ENCODE measurements at regions not wholly inside any gene's neighbourhood (a gene's known extent, or its start where the extent isn't known, plus 50 kb on each side); places are given as distances from the start of the nearest gene placed in this dataset.

DNA sequence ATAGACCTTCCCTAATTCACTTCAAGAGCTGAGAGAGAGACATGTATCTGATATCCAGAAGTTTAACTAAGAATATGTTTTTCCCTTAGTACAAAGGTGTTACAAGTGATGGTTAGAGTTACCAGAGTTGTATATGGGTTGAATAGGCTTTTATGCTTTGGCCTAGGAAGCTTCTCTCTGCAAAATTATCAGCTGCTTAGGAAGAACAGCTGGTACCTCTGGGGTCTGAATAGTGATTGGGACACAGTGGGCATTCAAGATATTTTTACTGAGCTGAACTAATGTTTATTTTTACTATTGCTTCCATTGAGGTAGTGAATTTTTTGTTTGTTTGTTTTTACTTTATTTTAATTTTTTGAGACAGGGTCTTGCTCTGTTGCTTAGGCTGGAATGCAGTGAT lies 67.6 kb upstream of the BASP1 start:
- TF ChIP-seq POLR2AphosphoS5 (IDR thresholded peaks at IDR 0.05; ENCODE audit: low read depth) = no peak
- TF ChIP-seq, protein P1, sequence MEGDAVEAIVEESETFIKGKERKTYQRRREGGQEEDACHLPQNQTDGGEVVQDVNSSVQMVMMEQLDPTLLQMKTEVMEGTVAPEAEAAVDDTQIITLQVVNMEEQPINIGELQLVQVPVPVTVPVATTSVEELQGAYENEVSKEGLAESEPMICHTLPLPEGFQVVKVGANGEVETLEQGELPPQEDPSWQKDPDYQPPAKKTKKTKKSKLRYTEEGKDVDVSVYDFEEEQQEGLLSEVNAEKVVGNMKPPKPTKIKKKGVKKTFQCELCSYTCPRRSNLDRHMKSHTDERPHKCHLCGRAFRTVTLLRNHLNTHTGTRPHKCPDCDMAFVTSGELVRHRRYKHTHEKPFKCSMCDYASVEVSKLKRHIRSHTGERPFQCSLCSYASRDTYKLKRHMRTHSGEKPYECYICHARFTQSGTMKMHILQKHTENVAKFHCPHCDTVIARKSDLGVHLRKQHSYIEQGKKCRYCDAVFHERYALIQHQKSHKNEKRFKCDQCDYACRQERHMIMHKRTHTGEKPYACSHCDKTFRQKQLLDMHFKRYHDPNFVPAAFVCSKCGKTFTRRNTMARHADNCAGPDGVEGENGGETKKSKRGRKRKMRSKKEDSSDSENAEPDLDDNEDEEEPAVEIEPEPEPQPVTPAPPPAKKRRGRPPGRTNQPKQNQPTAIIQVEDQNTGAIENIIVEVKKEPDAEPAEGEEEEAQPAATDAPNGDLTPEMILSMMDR (conservative IDR thresholded peaks at IDR 0.05; ENCODE audit: low read depth in 2 of 2) = no peak
- no peak for TF ChIP-seq ZNF114 (CRISPR knock-in tag; IDR thresholded peaks at IDR 0.05)
- no peak for TF ChIP-seq EZH2phosphoT487 (IDR thresholded peaks at IDR 0.05; ENCODE audit: unreplicated experiment)
- TF ChIP-seq EZH2 (IDR thresholded peaks at IDR 0.05; ENCODE audit: low read depth, unreplicated experiment) = no peak
- TF ChIP-seq, protein P2, sequence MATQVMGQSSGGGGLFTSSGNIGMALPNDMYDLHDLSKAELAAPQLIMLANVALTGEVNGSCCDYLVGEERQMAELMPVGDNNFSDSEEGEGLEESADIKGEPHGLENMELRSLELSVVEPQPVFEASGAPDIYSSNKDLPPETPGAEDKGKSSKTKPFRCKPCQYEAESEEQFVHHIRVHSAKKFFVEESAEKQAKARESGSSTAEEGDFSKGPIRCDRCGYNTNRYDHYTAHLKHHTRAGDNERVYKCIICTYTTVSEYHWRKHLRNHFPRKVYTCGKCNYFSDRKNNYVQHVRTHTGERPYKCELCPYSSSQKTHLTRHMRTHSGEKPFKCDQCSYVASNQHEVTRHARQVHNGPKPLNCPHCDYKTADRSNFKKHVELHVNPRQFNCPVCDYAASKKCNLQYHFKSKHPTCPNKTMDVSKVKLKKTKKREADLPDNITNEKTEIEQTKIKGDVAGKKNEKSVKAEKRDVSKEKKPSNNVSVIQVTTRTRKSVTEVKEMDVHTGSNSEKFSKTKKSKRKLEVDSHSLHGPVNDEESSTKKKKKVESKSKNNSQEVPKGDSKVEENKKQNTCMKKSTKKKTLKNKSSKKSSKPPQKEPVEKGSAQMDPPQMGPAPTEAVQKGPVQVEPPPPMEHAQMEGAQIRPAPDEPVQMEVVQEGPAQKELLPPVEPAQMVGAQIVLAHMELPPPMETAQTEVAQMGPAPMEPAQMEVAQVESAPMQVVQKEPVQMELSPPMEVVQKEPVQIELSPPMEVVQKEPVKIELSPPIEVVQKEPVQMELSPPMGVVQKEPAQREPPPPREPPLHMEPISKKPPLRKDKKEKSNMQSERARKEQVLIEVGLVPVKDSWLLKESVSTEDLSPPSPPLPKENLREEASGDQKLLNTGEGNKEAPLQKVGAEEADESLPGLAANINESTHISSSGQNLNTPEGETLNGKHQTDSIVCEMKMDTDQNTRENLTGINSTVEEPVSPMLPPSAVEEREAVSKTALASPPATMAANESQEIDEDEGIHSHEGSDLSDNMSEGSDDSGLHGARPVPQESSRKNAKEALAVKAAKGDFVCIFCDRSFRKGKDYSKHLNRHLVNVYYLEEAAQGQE (IDR thresholded peaks at IDR 0.05; ENCODE audit: unreplicated experiment) = no peak
- TF ChIP-seq, protein P3, sequence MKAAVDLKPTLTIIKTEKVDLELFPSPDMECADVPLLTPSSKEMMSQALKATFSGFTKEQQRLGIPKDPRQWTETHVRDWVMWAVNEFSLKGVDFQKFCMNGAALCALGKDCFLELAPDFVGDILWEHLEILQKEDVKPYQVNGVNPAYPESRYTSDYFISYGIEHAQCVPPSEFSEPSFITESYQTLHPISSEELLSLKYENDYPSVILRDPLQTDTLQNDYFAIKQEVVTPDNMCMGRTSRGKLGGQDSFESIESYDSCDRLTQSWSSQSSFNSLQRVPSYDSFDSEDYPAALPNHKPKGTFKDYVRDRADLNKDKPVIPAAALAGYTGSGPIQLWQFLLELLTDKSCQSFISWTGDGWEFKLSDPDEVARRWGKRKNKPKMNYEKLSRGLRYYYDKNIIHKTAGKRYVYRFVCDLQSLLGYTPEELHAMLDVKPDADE (IDR thresholded peaks at IDR 0.05) = no peak
